ENCODE measurements at regions not wholly inside any gene's neighbourhood (a gene's known extent, or its start where the extent isn't known, plus 50 kb on each side); places are given as distances from the start of the nearest gene placed in this dataset.

DNA sequence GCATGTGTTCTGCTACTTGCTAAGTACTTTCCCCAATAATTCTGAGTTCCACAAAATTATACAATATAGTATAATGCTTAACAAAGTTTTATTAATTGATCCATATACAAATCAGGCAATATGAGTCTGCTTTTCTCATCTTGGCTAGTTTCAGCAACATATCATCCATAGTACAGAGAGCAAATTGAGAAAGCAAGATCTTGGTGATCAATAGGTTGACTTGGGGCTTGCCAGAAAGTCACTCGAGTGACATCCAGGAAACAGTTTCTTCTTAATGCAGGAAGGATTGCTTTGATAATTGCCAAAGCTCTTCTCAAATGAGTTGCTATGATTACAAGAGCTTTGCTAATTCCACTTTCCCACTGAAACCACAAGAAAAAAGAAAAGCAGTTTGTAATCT is 533.6 kb upstream of the NMUR2 start:
- no peak overlapping the region for H3K27ac Mint-ChIP-seq
- no peaks in the 10 kb centered on the region for H3K4me1 Mint-ChIP-seq
- no peak for TF ChIP-seq CTCF (conservative IDR thresholded peaks at IDR 0.05)
- Histone ChIP-seq H3K27me3 (ENCODE audit: control insufficient read depth, insufficient read depth, low read length, poor library complexity, severe bottlenecking) (no peaks in the 10 kb centered on the region), H3K9me3 (ENCODE audit: control insufficient read depth, low read length) (peaks cover 26% of the 10 kb centered on the region), H3K36me3 (ENCODE audit: control insufficient read depth, insufficient read depth, low read length) (no peaks in the 10 kb centered on the region), H3K27ac (ENCODE audit: low read depth, low read length) (no peak overlapping the region), H3K9ac (ENCODE audit: extremely low read depth, low read length, poor library complexity, severe bottlenecking) (no peak overlapping the region), H3K4me3 (ENCODE audit: low read length) (no peak overlapping the region), H3K4me1 (ENCODE audit: control insufficient read depth, insufficient read depth, low read length) (no peaks in the 10 kb centered on the region)
- 100% methylated on average over 1 of the region's 1 CpG for WGBS, 2 experiments (ENCODE audit: insufficient coverage in 1 of 2, insufficient read length in 1 of 2)
- no peaks in the 10 kb centered on the region for H3K27me3 Mint-ChIP-seq (ENCODE audit: insufficient read depth)
- DNase-seq = no peak
- H3K36me3 Mint-ChIP-seq (ENCODE audit: low read depth) = peaks cover 2% of the 10 kb centered on the region
- peaks cover 23% of the 10 kb centered on the region for H3K9me3 Mint-ChIP-seq
- no peak overlapping the region for H3K4me3 Mint-ChIP-seq

- DNase-seq = no peak
- H3K36me3 Mint-ChIP-seq (ENCODE audit: low read depth) = peaks cover 2% of the 10 kb centered on the region
- H3K4me1 ChIP-seq (ENCODE audit: control insufficient read depth, insufficient read depth, low read length) = no peaks in the 10 kb centered on the region
- H3K4me3 Mint-ChIP-seq = no peak overlapping the region
- peaks cover 17% of the 10 kb centered on the region for H3K9me3 Mint-ChIP-seq
- no peaks in the 10 kb centered on the region for H3K27me3 ChIP-seq (ENCODE audit: control insufficient read depth, insufficient read depth, low read length, poor library complexity, severe bottlenecking)
- 85 to 100% methylated on average over 1 to 5 of the region's 5 CpGs for WGBS, 2 experiments (ENCODE audit: insufficient coverage in 1 of 2, insufficient read length in 1 of 2)
- TF ChIP-seq CTCF (conservative IDR thresholded peaks at IDR 0.05) = no peak
- no peak overlapping the region for H3K27ac ChIP-seq (ENCODE audit: low read depth, low read length)
- no peaks in the 10 kb centered on the region for H3K4me1 Mint-ChIP-seq
- H3K9me3 ChIP-seq (ENCODE audit: control insufficient read depth, low read length) = peaks cover 17% of the 10 kb centered on the region
- H3K4me3 ChIP-seq (ENCODE audit: low read length) = no peak overlapping the region
- H3K9ac ChIP-seq (ENCODE audit: extremely low read depth, low read length, poor library complexity, severe bottlenecking) = no peak overlapping the region
- no peak overlapping the region for H3K27ac Mint-ChIP-seq
- no peaks in the 10 kb centered on the region for H3K27me3 Mint-ChIP-seq (ENCODE audit: insufficient read depth)
- H3K36me3 ChIP-seq (ENCODE audit: control insufficient read depth, insufficient read depth, low read length) = no peaks in the 10 kb centered on the region
Measured at GRCh38 chr5:152942633-152943336, 537.7 kb upstream of the NMUR2 start.

GRCh38 chr5:152953788-152954483 is 536.5 kb upstream of the GRIA1 start:
- Mint-ChIP-seq H3K9me3 (no peaks in the 10 kb centered on the region), H3K4me1 (peaks cover 14% of the 10 kb centered on the region), H3K36me3 (ENCODE audit: low read depth) (no peaks in the 10 kb centered on the region), H3K27me3 (ENCODE audit: insufficient read depth) (no peaks in the 10 kb centered on the region), H3K4me3 (no peak overlapping the region), H3K27ac (no peak overlapping the region)
- Histone ChIP-seq H3K27me3 (ENCODE audit: control insufficient read depth, insufficient read depth, low read length, poor library complexity, severe bottlenecking) (no peaks in the 10 kb centered on the region), H3K4me3 (ENCODE audit: low read length) (no peak overlapping the region), H3K9me3 (ENCODE audit: control insufficient read depth, low read length) (peaks cover 14% of the 10 kb centered on the region), H3K27ac (ENCODE audit: low read depth, low read length) (no peak overlapping the region), H3K36me3 (ENCODE audit: control insufficient read depth, insufficient read depth, low read length) (peaks cover 3% of the 10 kb centered on the region), H3K4me1 (ENCODE audit: control insufficient read depth, insufficient read depth, low read length) (peaks cover 5% of the 10 kb centered on the region), H3K9ac (ENCODE audit: extremely low read depth, low read length, poor library complexity, severe bottlenecking) (no peak overlapping the region)
- WGBS, 2 experiments (ENCODE audit: insufficient coverage in 1 of 2, insufficient read length in 1 of 2) = 94 to 95% methylated on average over 6 to 8 of the region's 8 CpGs
- DNase-seq = no peak
- no peak for TF ChIP-seq CTCF (conservative IDR thresholded peaks at IDR 0.05)

Measured in endodermal cell (in vitro differentiated cells).